Motor neuron (in vitro differentiated cells): ENCODE measurements at regions not wholly inside any gene's neighbourhood (a gene's known extent, or its start where the extent isn't known, plus 50 kb on each side); places are given as distances from the start of the nearest gene placed in this dataset.
"Not testable (repeated sequence)": the region's sequence is repeated elsewhere in the genome, so short reads cannot be mapped to it uniquely, and the experiment has no call there.

Experiments used
- ATAC-seq, 8 experiments: fragments of 200-7000 bp; cut with Tn5 transposase; replicated peaks in 6 of 8; 2 replicates each; pipeline ENCODE4 v1.8.0; 2021; ENCODE audit warnings: mild to moderate bottlenecking in 8 of 8, moderate library complexity in 8 of 8
- H3K27ac ChIP-seq, 2 donors: fragments of 250-450 bp; sonication (Bioruptor Pico); 2 replicates each; pipeline ENCODE4 v1.9.0; 2021; ENCODE audit warnings: antibody characterized with exemption in 2 of 2, mild to moderate bottlenecking in 2 of 2, moderate library complexity in 1 of 2
- H3K4me1 ChIP-seq, 2 donors: fragments of 250-450 bp; sonication (Bioruptor Pico); replicated peaks in 1 of 2; 2 replicates each; pipeline ENCODE4 v1.6.1; 2021; ENCODE audit warnings: antibody characterized with exemption in 2 of 2, mild to moderate bottlenecking in 2 of 2, moderate library complexity in 1 of 2
- H3K4me3 ChIP-seq, 5 donors: fragments of 250-450 bp; sonication (Bioruptor Pico); 2 replicates each; pipeline ENCODE4 v1.9.0; 2021; ENCODE audit warnings: antibody characterized with exemption in 5 of 5, mild to moderate bottlenecking in 5 of 5, moderate library complexity in 4 of 5
- WGBS, 10 experiments: fragments of 450-650 bp; shearing (Covaris generic); methylation state at CpG; one replicate each; pipeline ENCODE4 v1.0.0; 2022; 5-methylcytosine and 5-hydroxymethylcytosine counted together
- in situ Hi-C, 9 experiments: fragments of 400-800 bp; cut with MboI; loops; one replicate each; pipeline ENCODE4 v1.15.0; 2021; ENCODE audit warnings: low sequenced_read_pairs in 9 of 9, low pct_unique_long_range_greater_than_20kb in 2 of 9; ENCODE audit not compliant: unreplicated experiment in 9 of 9

GRCh38 chr3:194867270-194867983 is 181.7 kb downstream of the FAM43A start:
- H3K27ac ChIP-seq, result no peak overlapping the region

GRCh38 chr3:194868831-194869230 is 183.1 kb downstream of the FAM43A start:
- in situ Hi-C loops, result loop anchor here in 1 of 9 experiments (25.0 kb wide), 1 partner anchor 182 kb away; the partner anchor contains the start of gene FAM43A
- Histone ChIP-seq H3K4me1 (peaks cover 5 to 14% of the 10 kb centered on the region in 2 donors), H3K27ac (no peak overlapping the region), H3K4me3 (no peak overlapping the region)
- 81 to 100% (median 91%) methylated on average over 1 to 8 of the region's 11 CpGs; no CpG with 5 or more reads in 3 of the 10 experiments for WGBS, 10 experiments
- no peak for ATAC-seq

More at GRCh38 chr3:194867270-194867983, 181.7 kb downstream of the FAM43A start:
- peaks cover 5 to 14% of the 10 kb centered on the region in 2 donors for H3K4me1 ChIP-seq
- H3K4me3 ChIP-seq, result no peak overlapping the region
- 23 to 86% (median 79%) methylated on average over 1 to 8 of the region's 13 CpGs; no CpG with 5 or more reads in 2 of the 10 experiments for WGBS, 10 experiments
- no peak for ATAC-seq
- in situ Hi-C loops, result loop anchor here in 1 of 9 experiments (25.0 kb wide), 1 partner anchor 180 kb away; the partner anchor contains the start of gene FAM43A

GRCh38 chr3:194869482-194870169 is 183.9 kb downstream of the FAM43A start:
- Histone ChIP-seq H3K27ac (no peak overlapping the region), H3K4me1 (peaks cover 5 to 14% of the 10 kb centered on the region in 2 donors), H3K4me3 (no peak overlapping the region)
- in situ Hi-C loops, result loop anchor here in 1 of 9 experiments (25.0 kb wide), 1 partner anchor 182 kb away; the partner anchor contains the start of gene FAM43A
- 71 to 100% (median 93%) methylated on average over 1 to 10 of the region's 14 CpGs; no CpG with 5 or more reads in 1 of the 10 experiments for WGBS, 10 experiments
- ATAC-seq, result no peak

GRCh38 chr3:194870394-194871110 is 184.9 kb downstream of the FAM43A start:
- in situ Hi-C loops, result loop anchor here in 1 of 9 experiments (25.0 kb wide), 1 partner anchor 183 kb away; the partner anchor contains the start of gene FAM43A
- Histone ChIP-seq H3K27ac (no peak overlapping the region), H3K4me1 (peaks cover 5 to 14% of the 10 kb centered on the region in 2 donors), H3K4me3 (no peak overlapping the region)
- peak in 6 of 8 experiments; percentile 2 to 43 (median 12) for ATAC-seq
- 50 to 93% (median 86%) methylated on average over 2 to 9 of the region's 13 CpGs; no CpG with 5 or more reads in 4 of the 10 experiments for WGBS, 10 experiments

GRCh38 chr3:194871143-194871863 is 185.6 kb downstream of the FAM43A start:
- Histone ChIP-seq H3K4me1 (peaks cover 5 to 14% of the 10 kb centered on the region in 2 donors), H3K27ac (no peak overlapping the region), H3K4me3 (no peak overlapping the region)
- in situ Hi-C loops, result loop anchor here in 1 of 9 experiments (25.0 kb wide), 1 partner anchor 184 kb away; the partner anchor contains the start of gene FAM43A
- peak; percentile 82 to 100 (median 98) for ATAC-seq
- WGBS, 10 experiments, result 0 to 82% (median 42%) methylated on average over 1 to 6 of the region's 13 CpGs

- 0 to 89% (median 67%) methylated on average over 1 to 10 of the region's 14 CpGs for WGBS, 10 experiments
- Histone ChIP-seq H3K4me3 (no peak overlapping the region), H3K4me1 (peaks cover 5 to 14% of the 10 kb centered on the region in 2 donors), H3K27ac (no peak overlapping the region)
- peak; percentile 1 to 70 (median 10) for ATAC-seq
- in situ Hi-C loops, result loop anchor here in 1 of 9 experiments (25.0 kb wide), 1 partner anchor 185 kb away; the partner anchor contains the start of gene FAM43A
Observed at GRCh38 chr3:194871864-194872668, 186.4 kb downstream of the FAM43A start.

GRCh38 chr3:194872669-194872977 is 186.9 kb downstream of the FAM43A start:
- Histone ChIP-seq H3K4me3 (no peak overlapping the region), H3K27ac (no peak overlapping the region), H3K4me1 (peaks cover 5 to 14% of the 10 kb centered on the region in 2 donors)
- in situ Hi-C loops, result loop anchor here in 1 of 9 experiments (25.0 kb wide), 1 partner anchor 185 kb away; the partner anchor contains the start of gene FAM43A
- 0 to 24% (median 3%) methylated on average over 1 to 2 of the region's 2 CpGs; no CpG with 5 or more reads in 2 of the 10 experiments for WGBS, 10 experiments
- ATAC-seq, result no peak

GRCh38 chr3:194873474-194873873 is 187.8 kb downstream of the FAM43A start:
- in situ Hi-C loops, result loop anchor here in 1 of 9 experiments (25.0 kb wide), 1 partner anchor 186 kb away; the partner anchor contains the start of gene FAM43A
- WGBS, 10 experiments, result 80 to 100% (median 97%) methylated on average over 1 to 10 of the region's 10 CpGs; no CpG with 5 or more reads in 2 of the 10 experiments
- not testable (repeated sequence) for ATAC-seq, H3K27ac ChIP-seq, H3K4me3 ChIP-seq
- peaks cover 5 to 14% of the 10 kb centered on the region in 2 donors for H3K4me1 ChIP-seq

GRCh38 chr3:194874206-194874605 is 188.5 kb downstream of the FAM43A start:
- no peak overlapping the region for H3K4me3 ChIP-seq
- in situ Hi-C loops, result loop anchor here in 1 of 9 experiments (25.0 kb wide), 1 partner anchor 187 kb away; the partner anchor contains the start of gene FAM43A
- peaks cover 5 to 14% of the 10 kb centered on the region in 2 donors for H3K4me1 ChIP-seq
- WGBS, 10 experiments, result 67 to 94% (median 90%) methylated on average over 2 to 5 of the region's 5 CpGs; no CpG with 5 or more reads in 7 of the 10 experiments
- no peak overlapping the region for H3K27ac ChIP-seq
- no peak for ATAC-seq

- H3K4me1 ChIP-seq, result peaks cover 5 to 14% of the 10 kb centered on the region in 2 donors
- WGBS, 10 experiments, result 82 to 100% (median 95%) methylated on average over 2 to 4 of the region's 9 CpGs; no CpG with 5 or more reads in 4 of the 10 experiments
- ATAC-seq, result no peak
- H3K27ac ChIP-seq, result no peak overlapping the region
- in situ Hi-C loops, result loop anchor here in 1 of 9 experiments (25.0 kb wide), 1 partner anchor 187 kb away; the partner anchor contains the start of gene FAM43A
- no peak overlapping the region for H3K4me3 ChIP-seq
Observed at GRCh38 chr3:194874783-194875182, 189.1 kb downstream of the FAM43A start.
